Activated CD4-positive, alpha-beta T cell treated with anti-CD3 and anti-CD28 coated beads, Interleukin-2, amount 10 ng/mL, durations not matched to agents 7 days and 5 days (primary cell): ENCODE measurements at regions not wholly inside any gene's neighbourhood (a gene's known extent, or its start where the extent isn't known, plus 50 kb on each side); places are given as distances from the start of the nearest gene placed in this dataset.

ENCODE experiments used
- CTCF ChIA-PET: fragments of 350-600 bp; sonication (Branson Sonifier 250); formaldehyde crosslinking; loops from one replicate; lab custom pipeline; 2021; ENCODE audit warnings: antibody characterized with exemption; lab: Charles Lee
- POLR2A ChIA-PET: fragments of 350-600 bp; sonication (Branson Sonifier 250); formaldehyde crosslinking; loops from one replicate; lab custom pipeline; 2021; ENCODE audit warnings: antibody characterized with exemption; lab: Charles Lee
- DNase-seq: peaks from one replicate; pipeline ENCODE4 v3.0.0-alpha.2; 2020
- H3K27ac Mint-ChIP-seq: one replicate; pipeline ENCODE4 v1.8.0; 2021; ENCODE audit warnings: mild to moderate bottlenecking, moderate library complexity, mixed read lengths
- H3K27me3 Mint-ChIP-seq: one replicate; pipeline ENCODE4 v1.8.0; 2021; ENCODE audit warnings: mixed read lengths
- H3K36me3 Mint-ChIP-seq: one replicate; pipeline ENCODE4 v1.8.0; 2021; ENCODE audit warnings: low read depth, mixed read lengths
- H3K4me1 Mint-ChIP-seq: one replicate; pipeline ENCODE4 v1.8.0; 2021; ENCODE audit warnings: mixed read lengths
- H3K4me3 Mint-ChIP-seq: one replicate; pipeline ENCODE4 v1.8.0; 2021; ENCODE audit warnings: mild to moderate bottlenecking, moderate library complexity, mixed read lengths
- H3K9me3 Mint-ChIP-seq: one replicate; pipeline ENCODE4 v1.8.0; 2021; ENCODE audit warnings: mixed read lengths

DNA sequence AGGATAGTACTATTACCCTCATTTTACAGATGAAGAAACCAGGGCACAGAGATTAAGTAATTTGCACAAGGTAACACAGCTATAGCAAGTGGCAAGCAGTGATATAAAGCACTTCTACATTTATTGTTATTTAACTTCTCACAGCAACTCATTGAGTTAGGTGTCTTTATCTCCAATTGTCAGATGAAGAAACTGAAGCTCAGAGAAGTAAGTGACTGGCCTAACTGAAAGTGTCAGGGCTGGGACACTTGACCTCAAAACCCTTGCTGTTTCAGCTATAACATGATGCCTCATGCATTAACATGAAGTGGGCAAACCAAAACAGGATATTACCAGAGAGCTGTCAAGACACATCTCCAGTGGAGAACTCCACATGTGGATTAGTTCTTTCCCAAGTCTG lies 65.8 kb upstream of the LEKR1 start:
- no peak for DNase-seq
- Mint-ChIP-seq H3K9me3 (peaks cover 2% of the 10 kb centered on the region), H3K27ac (no peak overlapping the region), H3K27me3 (peaks cover 1% of the 10 kb centered on the region), H3K4me1 (peaks cover 15% of the 10 kb centered on the region), H3K36me3 (peaks cover 6% of the 10 kb centered on the region), H3K4me3 (no peak overlapping the region)
- CTCF ChIA-PET, result interaction anchor here (1.3 kb wide), 1 partner anchor 322 kb away, joined by 3 read pairs; no protein-coding TSS in a partner anchor
- POLR2A ChIA-PET, result no interaction called here

DNA sequence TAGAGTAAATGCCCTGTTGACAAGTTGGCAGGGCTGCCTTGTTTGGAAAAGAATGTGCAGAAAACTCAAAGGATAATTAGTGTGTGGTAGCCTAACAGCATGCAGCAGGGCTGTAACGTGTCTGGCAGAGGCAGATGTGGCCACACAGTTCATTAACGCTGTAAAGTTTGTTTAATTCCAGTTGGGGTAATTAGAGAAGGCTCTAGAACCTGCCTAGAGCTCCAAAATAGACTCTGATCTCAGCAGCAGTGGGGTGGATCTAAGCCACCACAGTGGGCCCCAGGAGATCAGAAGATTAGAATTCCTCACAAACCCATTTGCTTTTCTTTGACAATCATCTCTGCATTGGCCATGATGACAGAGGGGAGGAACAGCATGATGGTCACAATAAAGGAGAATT lies 65.1 kb upstream of the LEKR1 start:
- Mint-ChIP-seq H3K36me3 (peaks cover 6% of the 10 kb centered on the region), H3K27ac (no peak overlapping the region), H3K4me1 (peaks cover 15% of the 10 kb centered on the region), H3K9me3 (peaks cover 2% of the 10 kb centered on the region), H3K4me3 (no peak overlapping the region), H3K27me3 (no peaks in the 10 kb centered on the region)
- CTCF ChIA-PET, result interaction anchor here (1.0 to 1.3 kb wide), 2 partner anchors 24 to 321 kb away, joined by 3 read pairs; no protein-coding TSS in a partner anchor
- no peak for DNase-seq
- POLR2A ChIA-PET, result no interaction called here

DNA sequence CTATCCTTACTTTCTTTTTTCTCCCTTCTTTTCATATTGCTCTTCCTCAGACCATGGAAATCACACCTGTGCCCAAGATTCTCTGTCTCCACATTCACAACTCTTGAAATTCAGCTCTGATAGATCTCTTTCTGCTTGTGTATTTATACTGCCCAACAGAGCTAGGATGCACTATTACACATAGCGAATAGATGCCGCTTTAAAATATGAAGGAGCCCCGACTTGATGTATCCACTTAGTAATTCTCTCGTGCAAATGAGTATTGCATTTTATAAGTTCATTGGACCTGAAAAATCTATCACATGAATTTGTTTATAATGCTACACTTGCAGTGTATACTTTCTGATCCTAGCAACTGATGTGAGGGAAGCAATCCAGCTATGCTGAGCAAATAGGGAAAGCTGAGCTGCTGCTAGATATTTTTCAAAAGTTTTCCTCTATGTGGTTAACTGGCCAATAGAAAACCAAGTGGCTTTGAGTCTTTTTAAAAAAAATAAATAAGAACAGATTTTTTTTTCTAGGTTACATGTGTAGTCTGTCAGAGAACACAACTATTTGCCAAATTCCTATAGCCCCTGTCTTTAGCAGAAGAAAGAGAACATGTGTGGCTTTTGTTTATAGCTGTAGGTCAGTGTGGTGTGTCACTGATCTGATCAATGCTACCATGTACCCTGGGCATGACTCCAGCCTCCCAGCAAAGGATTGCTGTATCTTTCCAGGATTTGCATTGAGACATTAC lies 64.3 kb upstream of the LEKR1 start:
- Mint-ChIP-seq H3K4me1 (peaks cover 15% of the 10 kb centered on the region), H3K27me3 (no peaks in the 10 kb centered on the region), H3K27ac (no peak overlapping the region), H3K4me3 (no peak overlapping the region), H3K9me3 (peaks cover 2% of the 10 kb centered on the region), H3K36me3 (peaks cover 3% of the 10 kb centered on the region)
- ChIA-PET POLR2A (no interaction called here), CTCF (interaction anchor here (0.7 to 1.3 kb wide), 4 partner anchors 23 to 320 kb away, joined by 3 read pairs; no protein-coding TSS in a partner anchor)
- no peak for DNase-seq

DNA sequence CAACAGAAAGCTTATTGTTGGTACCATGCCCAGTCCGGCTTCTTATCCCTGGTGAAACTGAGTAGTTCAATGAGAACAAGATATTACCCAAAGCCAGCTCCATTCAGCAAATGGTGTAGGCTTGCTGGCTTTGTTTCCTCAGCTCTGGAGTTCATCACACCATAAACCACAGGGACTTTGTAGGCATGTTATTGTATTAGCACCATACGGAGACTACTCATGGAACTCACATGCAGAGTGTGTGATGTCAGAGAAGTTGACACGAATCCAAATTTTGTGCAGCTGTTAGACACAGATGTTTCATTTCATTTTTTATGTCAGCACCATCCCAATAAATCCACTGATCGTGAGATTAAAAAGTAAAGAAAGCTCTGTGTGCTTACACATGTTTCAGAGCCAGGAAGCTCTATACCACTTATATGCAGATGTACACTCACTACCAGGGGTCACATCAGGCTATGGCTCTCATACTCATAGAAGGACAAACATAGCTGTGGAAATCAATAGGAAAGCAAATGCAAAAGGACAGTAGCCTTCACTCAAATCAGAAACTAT lies 63.4 kb upstream of the LEKR1 start:
- no peak for DNase-seq
- no peaks in the 10 kb centered on the region for H3K36me3 Mint-ChIP-seq
- H3K27ac Mint-ChIP-seq, result no peak overlapping the region
- ChIA-PET POLR2A (no interaction called here), CTCF (interaction anchor here (0.7 to 1.1 kb wide), 2 partner anchors 32 to 57 kb away, joined by 3 read pairs; no protein-coding TSS in a partner anchor)
- H3K27me3 Mint-ChIP-seq, result no peaks in the 10 kb centered on the region
- H3K9me3 Mint-ChIP-seq, result peaks cover 2% of the 10 kb centered on the region
- H3K4me3 Mint-ChIP-seq, result no peak overlapping the region
- H3K4me1 Mint-ChIP-seq, result peaks cover 15% of the 10 kb centered on the region

DNA sequence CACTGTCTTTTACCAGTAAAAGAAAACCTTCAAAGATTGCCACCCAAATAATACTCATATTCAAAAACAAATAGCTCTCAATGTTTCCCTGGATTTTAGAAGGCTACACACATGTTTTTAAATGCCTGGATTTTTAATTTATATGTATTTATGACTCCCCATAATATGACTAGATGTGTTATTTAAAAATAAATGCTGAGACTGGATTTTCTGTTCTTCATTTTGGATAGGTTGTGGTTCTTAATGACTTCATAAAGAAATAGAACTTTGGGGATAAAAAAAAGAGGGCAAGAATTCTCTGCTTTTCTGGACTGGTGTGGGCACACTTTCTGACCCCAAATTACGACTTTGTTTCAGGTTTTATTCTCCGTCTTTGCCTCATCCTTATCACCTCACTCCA lies 62.8 kb upstream of the LEKR1 start:
- peaks cover 15% of the 10 kb centered on the region for H3K4me1 Mint-ChIP-seq

DNA sequence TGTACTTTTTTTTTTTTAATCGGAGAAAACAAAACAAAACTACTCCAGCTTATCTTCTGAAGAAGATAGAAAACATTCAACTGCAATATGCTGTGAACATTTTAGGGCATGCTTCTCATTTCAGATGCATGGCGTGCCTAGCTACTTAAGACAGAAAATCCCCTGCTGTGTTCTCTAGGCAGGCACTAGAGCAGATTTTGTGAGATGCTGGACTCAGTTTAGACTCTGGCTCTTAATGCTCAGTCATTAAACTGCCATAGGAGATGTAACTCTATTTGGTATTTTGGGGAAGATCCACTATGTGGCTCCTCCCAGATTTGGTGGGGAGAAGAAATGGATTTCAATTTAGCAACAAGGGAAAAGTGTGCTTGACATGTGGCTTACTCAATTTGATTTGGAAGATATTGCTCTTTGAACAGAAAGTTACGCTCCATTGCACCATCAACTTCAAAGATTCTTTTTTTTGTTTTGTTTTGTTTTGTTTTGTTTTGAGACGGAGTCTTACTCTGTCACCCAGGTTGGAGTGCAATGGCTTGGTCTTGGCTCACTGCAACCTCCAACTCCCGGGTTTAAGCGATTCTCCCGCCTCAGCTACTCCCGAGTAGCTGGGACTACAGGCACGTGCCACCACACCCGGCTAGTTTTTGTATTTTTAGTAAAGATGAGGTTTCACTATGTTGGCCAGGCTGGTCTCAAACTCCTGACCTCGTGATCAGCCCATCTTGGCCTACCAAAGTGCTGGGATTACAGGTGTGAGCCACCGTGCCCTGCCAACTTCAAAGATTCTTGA lies 62.0 kb upstream of the LEKR1 start:
- DNase-seq, result no peak
- POLR2A ChIA-PET, result no interaction called here
- H3K4me1 Mint-ChIP-seq, result peaks cover 15% of the 10 kb centered on the region
- H3K36me3 Mint-ChIP-seq, result no peaks in the 10 kb centered on the region
- no peak overlapping the region for H3K27ac Mint-ChIP-seq
- H3K4me3 Mint-ChIP-seq, result no peak overlapping the region
- no peaks in the 10 kb centered on the region for H3K27me3 Mint-ChIP-seq
- CTCF ChIA-PET, result interaction anchor here (1.2 kb wide), 1 partner anchor 13 kb away, joined by 3 read pairs; no protein-coding TSS in a partner anchor
- H3K9me3 Mint-ChIP-seq, result no peaks in the 10 kb centered on the region

More for the DNA sequence above, 62.8 kb upstream of the LEKR1 start:
- ChIA-PET POLR2A (no interaction called here), CTCF (interaction anchor here (1.2 kb wide), 1 partner anchor 12 kb away, joined by 3 read pairs; no protein-coding TSS in a partner anchor)
- no peaks in the 10 kb centered on the region for H3K36me3 Mint-ChIP-seq
- H3K27me3 Mint-ChIP-seq, result no peaks in the 10 kb centered on the region
- H3K9me3 Mint-ChIP-seq, result no peaks in the 10 kb centered on the region
- H3K27ac Mint-ChIP-seq, result no peak overlapping the region
- no peak for DNase-seq
- H3K4me3 Mint-ChIP-seq, result no peak overlapping the region

DNA sequence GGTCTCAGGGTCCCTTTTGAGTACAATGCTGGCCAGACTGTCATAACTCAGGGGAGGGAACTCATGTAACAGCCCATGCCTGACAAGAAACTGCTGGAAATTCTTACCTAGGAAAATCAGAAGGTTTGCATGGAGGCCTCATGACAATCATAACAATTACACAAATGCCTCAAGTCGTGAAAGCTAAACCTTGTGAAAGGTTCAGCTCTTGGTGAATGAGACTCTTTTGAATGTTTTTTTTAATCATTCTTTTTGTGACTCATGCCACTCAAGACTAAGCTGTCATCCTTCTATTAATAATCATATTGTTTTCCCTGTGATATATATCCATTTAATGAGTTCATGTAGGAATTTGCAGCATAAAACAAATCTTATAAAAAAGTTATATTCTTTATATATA lies 61.4 kb upstream of the LEKR1 start:
- no peak for DNase-seq
- Mint-ChIP-seq H3K4me3 (no peak overlapping the region), H3K27me3 (no peaks in the 10 kb centered on the region), H3K4me1 (peaks cover 15% of the 10 kb centered on the region), H3K27ac (no peak overlapping the region), H3K9me3 (no peaks in the 10 kb centered on the region), H3K36me3 (no peaks in the 10 kb centered on the region)
- CTCF ChIA-PET, result no interaction called here
- POLR2A ChIA-PET, result no interaction called here

DNA sequence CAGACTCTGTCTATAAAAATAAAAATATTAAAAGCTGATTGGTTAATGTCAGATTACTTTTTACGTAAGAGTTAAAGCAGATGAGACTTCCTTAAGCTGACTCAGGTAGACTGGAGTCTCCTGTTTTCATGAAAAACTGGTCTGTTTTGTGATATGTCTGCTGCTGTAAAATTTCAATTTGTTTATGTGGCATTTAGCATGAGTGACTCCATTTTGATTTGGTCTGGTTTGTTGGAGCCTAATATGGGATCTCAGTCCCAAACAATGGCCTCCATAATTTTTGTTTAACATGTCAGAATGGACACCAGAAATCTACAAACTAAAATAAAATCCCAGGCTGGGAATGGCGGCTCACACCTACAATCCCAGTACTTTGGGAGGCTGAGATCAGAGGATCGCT lies 57.8 kb upstream of the LEKR1 start:
- Mint-ChIP-seq H3K27me3 (no peaks in the 10 kb centered on the region), H3K9me3 (no peaks in the 10 kb centered on the region), H3K36me3 (no peaks in the 10 kb centered on the region), H3K4me1 (peaks cover 3% of the 10 kb centered on the region), H3K4me3 (no peak overlapping the region), H3K27ac (no peak overlapping the region)
- POLR2A ChIA-PET, result no interaction called here
- CTCF ChIA-PET, result interaction anchor here (0.7 kb wide), 1 partner anchor 52 kb away, joined by 3 read pairs; no protein-coding TSS in a partner anchor
- no peak for DNase-seq

DNA sequence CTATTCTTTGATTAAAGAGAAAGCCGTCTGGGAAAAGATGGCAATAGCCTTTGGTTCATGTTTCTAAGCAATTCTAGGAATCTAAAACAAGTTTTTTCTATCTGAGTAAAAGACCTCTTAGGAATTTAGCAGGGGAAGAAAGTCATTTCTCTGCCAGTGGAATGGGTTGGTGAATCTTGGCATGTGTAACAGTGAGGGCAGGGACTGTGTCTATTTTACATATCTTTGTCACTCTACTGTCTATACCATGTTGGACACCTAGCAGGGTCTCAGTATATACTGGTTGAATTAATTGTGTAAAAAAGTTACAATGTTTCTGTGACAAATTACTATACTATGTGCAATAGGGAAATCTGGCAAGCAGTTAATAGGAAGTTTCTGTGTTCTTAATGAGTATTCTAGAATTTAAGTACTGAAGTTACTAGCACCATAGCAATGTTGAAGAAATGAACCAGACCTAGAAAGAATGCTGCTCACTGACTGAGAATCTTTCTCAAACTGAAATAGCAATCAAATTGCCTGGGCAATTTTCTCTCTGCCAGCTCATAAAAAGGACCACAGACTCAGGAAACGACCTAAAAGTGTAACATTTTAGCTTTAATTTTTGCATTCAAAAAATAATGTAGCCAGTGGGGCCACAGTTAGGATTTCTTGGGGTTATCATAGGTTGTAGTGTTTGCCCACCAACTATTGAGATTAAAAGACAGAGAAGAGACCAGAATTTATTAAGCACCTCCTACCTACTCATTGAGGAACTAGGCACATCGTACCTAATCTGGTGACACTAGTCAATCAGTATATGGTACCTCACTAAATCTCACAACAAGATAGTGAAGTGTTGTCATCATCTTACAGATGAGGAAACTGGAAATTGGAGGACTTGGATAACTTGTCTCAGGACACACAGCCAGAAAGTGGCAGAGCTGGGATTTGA lies 56.2 kb upstream of the LEKR1 start:
- Mint-ChIP-seq H3K4me3 (no peak overlapping the region), H3K36me3 (no peaks in the 10 kb centered on the region), H3K27me3 (no peaks in the 10 kb centered on the region), H3K9me3 (no peaks in the 10 kb centered on the region), H3K27ac (no peak overlapping the region), H3K4me1 (no peaks in the 10 kb centered on the region)
- ChIA-PET CTCF (no interaction called here), POLR2A (no interaction called here)
- no peak for DNase-seq

DNA sequence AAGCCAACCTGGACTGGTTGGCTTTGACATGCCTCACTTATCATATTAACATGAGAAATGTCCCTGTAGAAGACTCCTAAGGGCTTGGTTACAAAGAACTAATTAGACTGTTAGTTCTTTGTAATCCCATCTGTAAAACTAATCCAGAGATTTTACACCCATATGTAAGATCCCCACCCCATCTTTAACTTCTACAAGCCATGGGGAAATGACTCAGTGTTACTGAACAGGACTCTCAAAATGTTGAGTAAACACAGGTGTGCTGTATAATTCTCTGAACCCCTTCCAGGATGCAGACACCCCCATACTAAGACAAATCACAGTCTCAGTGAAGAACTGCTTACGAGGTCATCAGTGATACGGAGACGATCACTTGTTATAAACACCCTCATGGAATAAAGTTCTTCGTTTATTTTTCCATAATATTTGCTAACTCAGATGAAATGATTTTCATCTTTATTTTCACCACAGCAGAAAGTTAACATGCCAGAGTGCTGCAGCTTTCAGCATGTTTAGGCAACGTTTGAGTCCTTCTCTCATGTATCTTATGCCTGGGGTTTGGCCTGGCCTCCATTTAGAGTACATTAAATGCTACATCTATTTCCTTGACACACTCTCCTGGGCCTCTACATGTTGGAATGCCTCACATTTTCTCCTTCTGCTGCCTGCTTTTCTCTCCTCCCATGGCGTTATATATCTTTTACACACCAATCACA lies 55.3 kb upstream of the LEKR1 start:
- no peak overlapping the region for H3K27ac Mint-ChIP-seq
- no peak overlapping the region for H3K4me3 Mint-ChIP-seq
- DNase-seq, result no peak
- H3K9me3 Mint-ChIP-seq, result no peaks in the 10 kb centered on the region
- CTCF ChIA-PET, result interaction anchor here (0.5 kb wide), 1 partner anchor 215 kb away, joined by 4 read pairs; no protein-coding TSS in a partner anchor
- no peaks in the 10 kb centered on the region for H3K27me3 Mint-ChIP-seq
- POLR2A ChIA-PET, result no interaction called here
- no peaks in the 10 kb centered on the region for H3K36me3 Mint-ChIP-seq
- no peaks in the 10 kb centered on the region for H3K4me1 Mint-ChIP-seq

DNA sequence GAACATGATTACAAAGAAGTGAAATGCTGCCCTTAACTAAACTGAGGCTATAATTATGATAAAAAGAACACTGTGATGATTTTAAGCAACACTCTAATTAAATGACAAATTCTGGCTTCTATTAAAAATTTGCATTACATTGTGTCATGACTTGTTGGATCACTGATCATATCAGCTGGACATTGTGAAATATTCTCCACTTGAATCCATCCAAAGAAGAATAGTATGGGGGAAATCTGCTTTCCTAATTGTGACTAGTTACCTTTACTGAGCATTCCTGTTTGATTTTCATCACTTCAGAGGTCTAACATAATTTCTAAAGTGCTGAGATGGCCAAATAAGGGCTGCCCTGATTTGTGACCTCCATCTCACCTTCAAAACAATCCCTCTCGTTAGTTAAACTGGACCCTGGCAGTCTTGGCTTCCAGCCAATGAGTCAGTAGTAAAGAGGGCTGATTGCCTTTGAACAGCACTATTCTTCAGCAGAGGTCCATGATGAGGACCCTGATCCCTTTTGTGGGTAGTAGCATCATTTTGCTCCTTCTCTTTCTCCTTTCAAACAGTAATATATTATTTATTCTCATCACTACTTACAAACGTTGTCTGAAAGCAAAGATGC lies 53.5 kb upstream of the LEKR1 start:
- ChIA-PET POLR2A (no interaction called here), CTCF (interaction anchor here (1.4 kb wide), 1 partner anchor 12 kb away, joined by 3 read pairs; no protein-coding TSS in a partner anchor)
- Mint-ChIP-seq H3K4me3 (no peak overlapping the region), H3K36me3 (no peaks in the 10 kb centered on the region), H3K27me3 (peaks cover 5% of the 10 kb centered on the region), H3K4me1 (peaks cover 2% of the 10 kb centered on the region), H3K9me3 (no peaks in the 10 kb centered on the region), H3K27ac (no peak overlapping the region)
- DNase-seq, result no peak
